CD14-positive monocyte (primary cell): ENCODE measurements at regions not wholly inside any gene's neighbourhood (a gene's known extent, or its start where the extent isn't known, plus 50 kb on each side); places are given as distances from the start of the nearest gene placed in this dataset.

ENCODE experiments used
- DNase-seq, 3 donors: peaks; one replicate each; pipeline ENCODE4 v3.0.0-alpha.2; 2011 to 2022
- H2AFZ ChIP-seq: 2 replicates; pipeline ENCODE4 v1.6.0; 2012; ENCODE audit warnings: mild to moderate bottlenecking, low read depth, low read length, inconsistent platforms; ENCODE audit not compliant: insufficient read depth, poor library complexity, severe bottlenecking
- H3K27ac ChIP-seq, 2 donors: 1 replicate in 1 of 2; 2 replicates in 1 of 2; pipeline ENCODE4 v1.5.1; 2012 to 2013; ENCODE audit warnings: low read length in 2 of 2, control low read depth in 1 of 2, inconsistent platforms in 1 of 2, low read depth in 1 of 2, mild to moderate bottlenecking in 1 of 2
- H3K27me3 ChIP-seq, 2 donors: one replicate each; pipeline versions ENCODE4 v1.6.0 to v1.6.1; 2011 to 2013; ENCODE audit warnings: low read length in 2 of 2; ENCODE audit not compliant: control insufficient read depth in 2 of 2, insufficient read depth in 2 of 2
- H3K36me3 ChIP-seq, 2 donors: replicated peaks in 1 of 2; 1 replicate in 1 of 2; 2 replicates in 1 of 2; pipeline versions ENCODE4 v1.5.1 to v1.6.1; 2012 to 2013; ENCODE audit warnings: low read length in 2 of 2, control low read depth in 1 of 2, inconsistent platforms in 1 of 2, mild to moderate bottlenecking in 1 of 2; ENCODE audit not compliant: insufficient read depth in 2 of 2, control insufficient read depth in 1 of 2
- H3K4me1 ChIP-seq, 2 donors: 1 replicate in 1 of 2; 2 replicates in 1 of 2; pipeline versions ENCODE4 v1.5.1 to v1.6.1; 2012 to 2013; ENCODE audit warnings: low read length in 2 of 2, control low read depth in 1 of 2, inconsistent platforms in 1 of 2, mild to moderate bottlenecking in 1 of 2, moderate library complexity in 1 of 2; ENCODE audit not compliant: insufficient read depth in 2 of 2, control insufficient read depth in 1 of 2
- H3K4me2 ChIP-seq: replicated peaks from 2 replicates; pipeline ENCODE3; 2012; ENCODE audit warnings: low read length, moderate library complexity, mild to moderate bottlenecking; ENCODE audit not compliant: poor library complexity, severe bottlenecking; ENCODE audit errors: extremely low read depth
- H3K4me3 ChIP-seq, 3 experiments: fragments of 200-600 bp in 1 of 3; sonication (generic) in 1 of 3; replicated peaks in 1 of 3; 1 replicate in 2 of 3; 2 replicates in 1 of 3; pipeline ENCODE4 v1.5.1; 2011 to 2013; ENCODE audit warnings: low read length in 3 of 3, mild to moderate bottlenecking in 3 of 3, control low read depth in 2 of 3, low read depth in 2 of 3, inconsistent platforms in 1 of 3, moderate library complexity in 1 of 3
- H3K79me2 ChIP-seq: 2 replicates; pipeline ENCODE4 v1.6.0; 2012; ENCODE audit warnings: mild to moderate bottlenecking, control low read depth, inconsistent platforms, low read length, moderate library complexity; ENCODE audit not compliant: insufficient read depth
- H3K9ac ChIP-seq: 2 replicates; pipeline ENCODE4 v1.6.0; 2017; ENCODE audit warnings: low read length, mild to moderate bottlenecking; ENCODE audit not compliant: insufficient read depth, poor library complexity, severe bottlenecking
- H3K9me3 ChIP-seq, 2 donors: replicated peaks in 1 of 2; 1 replicate in 1 of 2; 2 replicates in 1 of 2; pipeline versions ENCODE4 v1.5.1 to v1.6.1; 2012 to 2013; ENCODE audit warnings: low read length in 2 of 2, control low read depth in 1 of 2; ENCODE audit not compliant: control insufficient read depth in 1 of 2, insufficient read depth in 1 of 2
- H4K20me1 ChIP-seq: 2 replicates; pipeline ENCODE4 v1.6.0; 2012; ENCODE audit warnings: mild to moderate bottlenecking, low read length, control low read depth, moderate library complexity; ENCODE audit not compliant: insufficient read depth
- H3K27ac Mint-ChIP-seq, 7 donors: one replicate each; pipeline ENCODE4 v1.8.0; 2020; ENCODE audit warnings: mild to moderate bottlenecking in 7 of 7, mixed read lengths in 7 of 7, moderate library complexity in 6 of 7, inconsistent platforms in 2 of 7
- H3K27me3 Mint-ChIP-seq, 3 donors: one replicate each; pipeline ENCODE4 v1.8.0; 2021 to 2022; ENCODE audit warnings: low read depth in 3 of 3, mild to moderate bottlenecking in 3 of 3, mixed read lengths in 3 of 3, moderate library complexity in 3 of 3, inconsistent platforms in 1 of 3
- H3K36me3 Mint-ChIP-seq, 2 donors: one replicate each; pipeline ENCODE4 v1.8.0; 2020; ENCODE audit warnings: mixed read lengths in 2 of 2, inconsistent platforms in 1 of 2, mild to moderate bottlenecking in 1 of 2
- H3K4me1 Mint-ChIP-seq: one replicate; pipeline ENCODE4 v1.8.0; 2020; ENCODE audit warnings: mild to moderate bottlenecking, mixed read lengths
- H3K4me3 Mint-ChIP-seq, 2 donors: one replicate each; pipeline ENCODE4 v1.8.0; 2020; ENCODE audit warnings: mild to moderate bottlenecking in 2 of 2, mixed read lengths in 2 of 2, moderate library complexity in 1 of 2
- H3K9me3 Mint-ChIP-seq, 7 donors: one replicate each; pipeline ENCODE4 v1.8.0; 2020 to 2022; ENCODE audit warnings: mixed read lengths in 7 of 7, mild to moderate bottlenecking in 6 of 7, moderate library complexity in 6 of 7, inconsistent platforms in 2 of 7
- CTCF ChIP-seq: fragments of 200-600 bp; IDR thresholded peaks from one replicate; pipeline ENCODE4 v1.8.0; 2022; ENCODE audit warnings: antibody characterized with exemption, mild to moderate bottlenecking
- WGBS: methylation state at CpG from one replicate; pipeline ENCODE4 v1.1.5; 2013; ENCODE audit warnings: missing lambda C conversion rate; ENCODE audit not compliant: insufficient coverage; 5-methylcytosine and 5-hydroxymethylcytosine counted together
- intact Hi-C, 2 donors: fragments of 100-400 bp; cut with micrococcal nuclease; formaldehyde crosslinking; loops; one replicate each; pipeline versions ENCODE4 v1.15.0 to v1.15.1; 2023

- peaks cover 0 to 3% (median 0%) of the 10 kb centered on the region in 3 donors for H3K27me3 Mint-ChIP-seq
- Histone ChIP-seq H3K27ac (no peak overlapping the region), H3K4me3 (no peak overlapping the region), H3K9me3 (no peaks in the 10 kb centered on the region), H2AFZ (no peak overlapping the region), H3K27me3 (no peaks in the 10 kb centered on the region), H3K36me3 (no peaks in the 10 kb centered on the region), H4K20me1 (no peaks in the 10 kb centered on the region), H3K79me2 (no peaks in the 10 kb centered on the region), H3K9ac (no peak overlapping the region), H3K4me2 (no peak overlapping the region), H3K4me1 (peaks cover 8 to 9% of the 10 kb centered on the region in 2 donors)
- H3K9me3 Mint-ChIP-seq: no peaks in the 10 kb centered on the region
- H3K4me3 Mint-ChIP-seq: no peak overlapping the region
- intact Hi-C loops: no loop called here
- H3K27ac Mint-ChIP-seq: no peak overlapping the region
- H3K4me1 Mint-ChIP-seq: peaks cover 9% of the 10 kb centered on the region
- no peak for TF ChIP-seq CTCF
- no peaks in the 10 kb centered on the region for H3K36me3 Mint-ChIP-seq
- no peak for DNase-seq
These were observed 361.6 kb downstream of the DLEU7 start for GRCh38 chr13:50481936-50482335.

DNA sequence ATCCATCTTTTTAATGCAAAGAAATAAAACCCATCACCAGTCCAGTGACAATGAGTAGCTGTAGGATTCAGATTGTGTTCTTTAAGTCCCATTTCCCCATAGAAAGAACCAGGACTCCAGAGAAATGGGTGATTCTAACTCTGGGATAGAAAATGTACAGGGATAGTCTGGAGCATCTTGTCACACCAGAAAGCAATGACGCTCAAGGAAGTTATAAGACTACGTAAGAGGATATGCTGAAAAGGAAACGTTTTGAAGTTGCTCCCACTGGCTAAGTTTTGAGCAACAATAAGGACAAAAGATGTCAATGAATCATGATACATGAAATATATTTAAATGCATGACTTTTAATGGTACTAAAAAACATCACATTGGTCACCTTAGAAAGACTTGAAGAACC lies 360.1 kb downstream of the DLEU7 start:
- no peaks in the 10 kb centered on the region for H3K4me1 Mint-ChIP-seq
- H3K27ac Mint-ChIP-seq: no peak overlapping the region
- Histone ChIP-seq H4K20me1 (no peaks in the 10 kb centered on the region), H3K4me1 (no peaks in the 10 kb centered on the region), H3K27me3 (no peaks in the 10 kb centered on the region), H3K9ac (no peak overlapping the region), H3K9me3 (no peaks in the 10 kb centered on the region), H3K4me2 (no peak overlapping the region), H2AFZ (no peak overlapping the region), H3K79me2 (no peaks in the 10 kb centered on the region), H3K36me3 (no peaks in the 10 kb centered on the region), H3K27ac (no peak overlapping the region), H3K4me3 (no peak overlapping the region)
- no peaks in the 10 kb centered on the region for H3K9me3 Mint-ChIP-seq
- no peaks in the 10 kb centered on the region for H3K36me3 Mint-ChIP-seq
- no peak for TF ChIP-seq CTCF
- DNase-seq: no peak
- H3K27me3 Mint-ChIP-seq: peaks cover 0 to 5% (median 0%) of the 10 kb centered on the region in 3 donors
- intact Hi-C loops: no loop called here
- H3K4me3 Mint-ChIP-seq: no peak overlapping the region
- WGBS: 50% methylated on average over 2 of the region's 3 CpGs
